ENCODE measurements at regions not wholly inside any gene's neighbourhood (a gene's known extent, or its start where the extent isn't known, plus 50 kb on each side); places are given as distances from the start of the nearest gene placed in this dataset.

- H3K36me3 ChIP-seq (ENCODE audit: insufficient read depth, low read length), result no peaks in the 10 kb centered on the region
- H3K27ac ChIP-seq (ENCODE audit: low read depth, low read length, poor library complexity, severe bottlenecking), result no peak overlapping the region
- no peak for TF ChIP-seq EZH2phosphoT487 (IDR thresholded peaks at IDR 0.05; ENCODE audit: borderline replicate concordance, low read depth, low read length)
- TF ChIP-seq, protein P1, sequence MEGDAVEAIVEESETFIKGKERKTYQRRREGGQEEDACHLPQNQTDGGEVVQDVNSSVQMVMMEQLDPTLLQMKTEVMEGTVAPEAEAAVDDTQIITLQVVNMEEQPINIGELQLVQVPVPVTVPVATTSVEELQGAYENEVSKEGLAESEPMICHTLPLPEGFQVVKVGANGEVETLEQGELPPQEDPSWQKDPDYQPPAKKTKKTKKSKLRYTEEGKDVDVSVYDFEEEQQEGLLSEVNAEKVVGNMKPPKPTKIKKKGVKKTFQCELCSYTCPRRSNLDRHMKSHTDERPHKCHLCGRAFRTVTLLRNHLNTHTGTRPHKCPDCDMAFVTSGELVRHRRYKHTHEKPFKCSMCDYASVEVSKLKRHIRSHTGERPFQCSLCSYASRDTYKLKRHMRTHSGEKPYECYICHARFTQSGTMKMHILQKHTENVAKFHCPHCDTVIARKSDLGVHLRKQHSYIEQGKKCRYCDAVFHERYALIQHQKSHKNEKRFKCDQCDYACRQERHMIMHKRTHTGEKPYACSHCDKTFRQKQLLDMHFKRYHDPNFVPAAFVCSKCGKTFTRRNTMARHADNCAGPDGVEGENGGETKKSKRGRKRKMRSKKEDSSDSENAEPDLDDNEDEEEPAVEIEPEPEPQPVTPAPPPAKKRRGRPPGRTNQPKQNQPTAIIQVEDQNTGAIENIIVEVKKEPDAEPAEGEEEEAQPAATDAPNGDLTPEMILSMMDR (conservative IDR thresholded peaks at IDR 0.05; ENCODE audit: low read length), result no peak
- intact Hi-C loops (cut with micrococcal nuclease; ENCODE audit: unreplicated experiment), result no loop called here
- BruUV-seq (replicated peaks), result no TSS peak
- no peak overlapping the region for H3K4me2 ChIP-seq (ENCODE audit: low read length)
- H4K20me1 ChIP-seq (ENCODE audit: insufficient read depth, low read length), result no peaks in the 10 kb centered on the region
- H3K9me2 ChIP-seq (ENCODE audit: insufficient read depth, low read length), result no peaks in the 10 kb centered on the region
- H3K4me3 ChIP-seq (ENCODE audit: low read depth, low read length, poor library complexity, severe bottlenecking), result no peak overlapping the region
- no peaks in the 10 kb centered on the region for H3K4me1 ChIP-seq (ENCODE audit: insufficient read depth, low read length, poor library complexity, severe bottlenecking)
- no peak overlapping the region for H2AFZ ChIP-seq (ENCODE audit: low read length)
- no peaks in the 10 kb centered on the region for H3K9me3 ChIP-seq (ENCODE audit: low read length)
- DNase-seq (ENCODE audit: low spot score), result no peak
- no peaks in the 10 kb centered on the region for H3K79me2 ChIP-seq (ENCODE audit: insufficient read depth, low read depth, low read length)
- ChIA-PET CTCF (ENCODE audit: unreplicated experiment) (no interaction called here), POLR2A (no interaction called here)
Measured at GRCh38 chr18:79597831-79598632, 81.6 kb upstream of the CTDP1 start.

GRCh38 chr18:79598633-79599175 is 80.9 kb upstream of the CTDP1 start:
- Histone ChIP-seq H3K9me3 (ENCODE audit: low read length) (no peaks in the 10 kb centered on the region), H3K79me2 (ENCODE audit: insufficient read depth, low read depth, low read length) (no peaks in the 10 kb centered on the region), H3K27ac (ENCODE audit: low read depth, low read length, poor library complexity, severe bottlenecking) (no peak overlapping the region), H4K20me1 (ENCODE audit: insufficient read depth, low read length) (no peaks in the 10 kb centered on the region), H3K36me3 (ENCODE audit: insufficient read depth, low read length) (no peaks in the 10 kb centered on the region), H3K4me1 (ENCODE audit: insufficient read depth, low read length, poor library complexity, severe bottlenecking) (no peaks in the 10 kb centered on the region), H3K4me3 (ENCODE audit: low read depth, low read length, poor library complexity, severe bottlenecking) (no peak overlapping the region), H3K9me2 (ENCODE audit: insufficient read depth, low read length) (no peaks in the 10 kb centered on the region), H3K4me2 (ENCODE audit: low read length) (no peak overlapping the region), H2AFZ (ENCODE audit: low read length) (no peak overlapping the region)
- TF ChIP-seq EZH2phosphoT487 (IDR thresholded peaks at IDR 0.05; ENCODE audit: borderline replicate concordance, low read depth, low read length), result no peak
- TF ChIP-seq, protein P1 (conservative IDR thresholded peaks at IDR 0.05; ENCODE audit: low read length), result no peak
- CTCF ChIA-PET (ENCODE audit: unreplicated experiment), result no interaction called here
- DNase-seq (ENCODE audit: low spot score), result no peak
- intact Hi-C loops (cut with micrococcal nuclease; ENCODE audit: unreplicated experiment), result no loop called here
- no TSS peak for BruUV-seq (replicated peaks)
- POLR2A ChIA-PET, result no interaction called here

DNA sequence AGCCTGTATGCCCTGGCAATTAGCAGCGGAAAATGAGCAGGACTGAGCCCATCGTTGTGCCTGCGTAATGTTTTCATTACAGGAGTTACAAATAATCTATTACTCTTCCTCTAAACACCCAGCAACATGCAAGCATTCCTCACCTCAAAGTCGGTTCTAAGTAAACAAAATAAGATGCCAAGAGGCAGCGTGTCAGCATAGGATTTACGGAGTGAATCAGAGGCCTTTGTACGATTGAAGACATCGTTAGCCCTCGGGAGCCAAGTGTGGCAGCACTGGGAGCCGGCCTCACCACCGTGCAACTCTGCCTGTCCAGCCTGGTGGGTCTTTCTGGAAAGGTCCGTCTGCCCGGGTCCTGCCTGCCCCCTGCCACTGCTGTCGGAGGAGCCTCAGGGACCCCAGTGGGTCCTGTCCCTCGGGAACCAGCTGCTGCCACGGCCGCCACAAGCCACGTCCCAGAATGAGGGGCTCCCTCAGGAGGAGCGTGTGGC is 80.1 kb upstream of the CTDP1 start:
- no peak overlapping the region for H2AFZ ChIP-seq (ENCODE audit: low read length)
- no TSS peak for BruUV-seq (replicated peaks)
- H3K4me3 ChIP-seq (ENCODE audit: low read depth, low read length, poor library complexity, severe bottlenecking), result no peak overlapping the region
- no peak overlapping the region for H3K27ac ChIP-seq (ENCODE audit: low read depth, low read length, poor library complexity, severe bottlenecking)
- H3K79me2 ChIP-seq (ENCODE audit: insufficient read depth, low read depth, low read length), result no peaks in the 10 kb centered on the region
- no peaks in the 10 kb centered on the region for H3K9me3 ChIP-seq (ENCODE audit: low read length)
- H3K4me2 ChIP-seq (ENCODE audit: low read length), result no peak overlapping the region
- intact Hi-C loops (cut with micrococcal nuclease; ENCODE audit: unreplicated experiment), result no loop called here
- H4K20me1 ChIP-seq (ENCODE audit: insufficient read depth, low read length), result no peaks in the 10 kb centered on the region
- no peak for TF ChIP-seq EZH2phosphoT487 (IDR thresholded peaks at IDR 0.05; ENCODE audit: borderline replicate concordance, low read depth, low read length)
- TF ChIP-seq, protein P1 (conservative IDR thresholded peaks at IDR 0.05; ENCODE audit: low read length), result no peak
- no peaks in the 10 kb centered on the region for H3K36me3 ChIP-seq (ENCODE audit: insufficient read depth, low read length)
- no peaks in the 10 kb centered on the region for H3K4me1 ChIP-seq (ENCODE audit: insufficient read depth, low read length, poor library complexity, severe bottlenecking)
- no peak for DNase-seq (ENCODE audit: low spot score)
- ChIA-PET CTCF (ENCODE audit: unreplicated experiment) (no interaction called here), POLR2A (no interaction called here)
- H3K9me2 ChIP-seq (ENCODE audit: insufficient read depth, low read length), result no peaks in the 10 kb centered on the region

Measured in OCI-LY7 (cell line).